Esophagus squamous epithelium (tissue), 5 donors: ENCODE measurements at regions not wholly inside any gene's neighbourhood (a gene's known extent, or its start where the extent isn't known, plus 50 kb on each side); places are given as distances from the start of the nearest gene placed in this dataset.

Experiments
- DNase-seq: peaks from one replicate; lab custom pipeline; 2025; lab: John Stamatoyannopoulos, UW
- H3K27ac ChIP-seq, 4 donors: fragments of 200-600 bp; sonication (generic); one replicate each; pipeline ENCODE4 v1.5.1; 2016 to 2019; ENCODE audit warnings: mild to moderate bottlenecking in 1 of 4
- H3K27me3 ChIP-seq, 4 donors: fragments of 200-600 bp; sonication (generic); 1 replicate in 3 of 4; 2 replicates in 1 of 4; pipeline versions ENCODE4 v1.5.1 to v1.6.0; 2017 to 2021; ENCODE audit warnings: antibody characterized with exemption in 1 of 4
- H3K36me3 ChIP-seq, 3 donors: fragments of 200-600 bp; sonication (generic); one replicate each; pipeline ENCODE4 v1.5.1; 2016 to 2019
- H3K4me1 ChIP-seq, 3 donors: fragments of 200-600 bp; sonication (generic); one replicate each; pipeline ENCODE4 v1.5.1; 2017 to 2019
- H3K4me3 ChIP-seq, 4 donors: fragments of 200-600 bp; sonication (generic); 1 replicate in 3 of 4; 2 replicates in 1 of 4; pipeline ENCODE4 v1.5.1; 2016 to 2019; ENCODE audit warnings: mild to moderate bottlenecking in 2 of 4, moderate library complexity in 1 of 4
- H3K9me3 ChIP-seq, 3 donors: fragments of 200-600 bp; sonication (generic); one replicate each; pipeline ENCODE4 v1.5.1; 2016 to 2019
- POLR2A ChIP-seq, 4 donors: fragments of 450-650 bp; IDR thresholded peaks; one replicate each; pipeline ENCODE4 v1.6.1; 2017; ENCODE audit warnings: antibody characterized with exemption in 4 of 4, mild to moderate bottlenecking in 4 of 4, moderate library complexity in 3 of 4
- WGBS, 2 donors: methylation state at CpG; one replicate each; pipeline ENCODE4 v1.1.5; 2018; 5-methylcytosine and 5-hydroxymethylcytosine counted together
- intact Hi-C: fragments of 100-400 bp; cut with DNase I; formaldehyde crosslinking; loops from one replicate; pipeline ENCODE4 v1.15.0; 2022
- TF ChIP-seq, protein P1 (sequence below), 6 experiments: fragments of 450-650 bp in 4 of 6; fragments of 200-600 bp in 2 of 6; sonication (generic) in 2 of 6; IDR thresholded peaks; one replicate each; pipeline ENCODE4 v1.5.1; 2016 to 2019; ENCODE audit warnings: antibody characterized with exemption in 6 of 6, mild to moderate bottlenecking in 4 of 6, moderate library complexity in 4 of 6
- donor health status: DM: yes; HTN: yes; CAD: no.

DNA sequence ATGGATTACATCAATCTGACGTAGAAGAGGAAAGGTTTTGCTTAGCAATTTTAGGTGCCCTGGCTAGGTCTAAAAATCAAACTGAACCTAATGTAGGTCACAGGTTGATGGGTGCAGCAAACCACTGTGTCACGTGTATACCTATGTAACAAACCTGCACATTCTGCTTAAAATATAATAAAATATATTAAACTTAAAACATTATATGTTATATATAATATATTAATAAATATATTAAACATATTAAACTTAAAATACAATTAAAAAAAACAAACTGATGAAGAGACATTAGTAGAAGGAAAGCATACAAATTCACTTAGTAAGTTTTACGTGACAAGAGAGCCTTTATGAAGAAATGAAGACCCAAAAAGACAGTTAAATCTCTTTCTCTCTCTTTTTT is 51.7 kb upstream of the FBXL17 start:
- no peaks in the 10 kb centered on the region for H3K4me1 ChIP-seq
- H3K27me3 ChIP-seq: no peaks in the 10 kb centered on the region
- no peaks in the 10 kb centered on the region for H3K36me3 ChIP-seq
- no peak overlapping the region for H3K4me3 ChIP-seq
- no peak for TF ChIP-seq POLR2A (IDR thresholded peaks at IDR 0.05)
- TF ChIP-seq, protein P1, sequence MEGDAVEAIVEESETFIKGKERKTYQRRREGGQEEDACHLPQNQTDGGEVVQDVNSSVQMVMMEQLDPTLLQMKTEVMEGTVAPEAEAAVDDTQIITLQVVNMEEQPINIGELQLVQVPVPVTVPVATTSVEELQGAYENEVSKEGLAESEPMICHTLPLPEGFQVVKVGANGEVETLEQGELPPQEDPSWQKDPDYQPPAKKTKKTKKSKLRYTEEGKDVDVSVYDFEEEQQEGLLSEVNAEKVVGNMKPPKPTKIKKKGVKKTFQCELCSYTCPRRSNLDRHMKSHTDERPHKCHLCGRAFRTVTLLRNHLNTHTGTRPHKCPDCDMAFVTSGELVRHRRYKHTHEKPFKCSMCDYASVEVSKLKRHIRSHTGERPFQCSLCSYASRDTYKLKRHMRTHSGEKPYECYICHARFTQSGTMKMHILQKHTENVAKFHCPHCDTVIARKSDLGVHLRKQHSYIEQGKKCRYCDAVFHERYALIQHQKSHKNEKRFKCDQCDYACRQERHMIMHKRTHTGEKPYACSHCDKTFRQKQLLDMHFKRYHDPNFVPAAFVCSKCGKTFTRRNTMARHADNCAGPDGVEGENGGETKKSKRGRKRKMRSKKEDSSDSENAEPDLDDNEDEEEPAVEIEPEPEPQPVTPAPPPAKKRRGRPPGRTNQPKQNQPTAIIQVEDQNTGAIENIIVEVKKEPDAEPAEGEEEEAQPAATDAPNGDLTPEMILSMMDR (IDR thresholded peaks at IDR 0.05): no peak
- intact Hi-C loops: no loop called here
- 82 to 84% methylated on average over 3 of the region's 3 CpGs for WGBS, 2 donors
- no peak overlapping the region for H3K27ac ChIP-seq
- no peak for DNase-seq
- H3K9me3 ChIP-seq: no peaks in the 10 kb centered on the region

DNA sequence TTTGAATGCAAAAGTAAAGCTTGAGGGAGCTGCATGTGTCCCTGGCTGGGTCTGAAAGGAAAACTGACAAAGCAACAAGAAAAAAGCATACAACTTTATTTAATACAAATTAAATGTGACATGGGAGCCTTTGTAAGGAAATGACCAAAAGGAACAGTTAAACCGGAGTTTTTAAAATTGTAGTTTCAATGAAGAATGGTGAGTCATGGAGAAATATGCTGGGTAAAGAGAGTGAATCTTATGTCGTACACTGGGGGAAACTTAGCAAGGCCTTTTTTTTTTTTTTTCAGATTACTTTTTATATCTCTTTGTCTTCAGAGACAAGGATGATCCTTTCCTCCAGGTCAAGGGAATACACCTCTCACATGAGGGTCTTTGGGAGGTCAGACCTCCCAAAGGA is 50.1 kb upstream of the FBXL17 start:
- WGBS, 2 donors: 45 to 69% methylated on average over 2 of the region's 2 CpGs
- TF ChIP-seq POLR2A (IDR thresholded peaks at IDR 0.05): no peak
- TF ChIP-seq, protein P1 (IDR thresholded peaks at IDR 0.05): no peak
- Histone ChIP-seq H3K36me3 (no peaks in the 10 kb centered on the region), H3K4me1 (no peaks in the 10 kb centered on the region), H3K4me3 (no peak overlapping the region), H3K27ac (no peak overlapping the region), H3K27me3 (no peaks in the 10 kb centered on the region), H3K9me3 (no peaks in the 10 kb centered on the region)
- DNase-seq: no peak
- intact Hi-C loops: no loop called here
